ENCODE measurements at regions not wholly inside any gene's neighbourhood (a gene's known extent, or its start where the extent isn't known, plus 50 kb on each side); places are given as distances from the start of the nearest gene placed in this dataset.
"Not testable (repeated sequence)": the region's sequence is repeated elsewhere in the genome, so short reads cannot be mapped to it uniquely, and the experiment has no call there.

GRCh38 chr1:58058323-58058722 is 488.2 kb downstream of the OMA1 start:
- H3K36me3 ChIP-seq, result no peaks in the 10 kb centered on the region
- no peak overlapping the region for H3K4me3 ChIP-seq
- no peak for ATAC-seq (ENCODE audit: insufficient number of reproducible peaks, low FRiP score, low read depth)
- H3K9me3 ChIP-seq, result no peaks in the 10 kb centered on the region
- no peaks in the 10 kb centered on the region for H3K27me3 ChIP-seq (replicated peaks; ENCODE audit: insufficient read depth)
- no peak for TF ChIP-seq CTCF (IDR thresholded peaks at IDR 0.05)
- no peak for DNase-seq (ENCODE audit: low spot score)
- H3K4me1 ChIP-seq (ENCODE audit: control insufficient read depth in 1 of 2, low read depth in 2 of 2), result no peaks in the 10 kb centered on the region
- H3K27ac ChIP-seq, result no peak overlapping the region

DNA sequence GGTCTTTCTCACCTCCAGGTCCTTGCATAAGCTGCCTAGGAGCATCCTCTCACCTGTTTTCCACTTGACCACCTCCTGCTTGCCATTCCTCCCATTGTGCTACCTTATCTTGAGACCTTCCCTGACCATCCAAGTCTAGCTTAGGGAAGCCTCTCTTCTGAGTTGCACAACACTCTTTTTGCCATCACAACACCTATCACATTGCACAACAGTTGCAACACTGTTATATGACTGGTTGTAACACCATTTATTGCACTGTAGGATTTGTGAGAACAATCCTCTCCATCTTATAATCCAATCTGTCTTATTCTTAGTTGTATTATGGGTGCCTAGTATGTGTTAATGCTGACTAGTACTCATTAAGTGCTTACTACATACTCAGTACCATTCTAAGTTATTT is 488.7 kb downstream of the OMA1 start:
- TF ChIP-seq CTCF (IDR thresholded peaks at IDR 0.05), result no peak
- ATAC-seq (ENCODE audit: insufficient number of reproducible peaks, low FRiP score, low read depth) (no peak), DNase-seq (ENCODE audit: low spot score) (no peak)
- no peaks in the 10 kb centered on the region for H3K36me3 ChIP-seq
- no peak overlapping the region for H3K27ac ChIP-seq
- no peak overlapping the region for H3K4me3 ChIP-seq
- H3K4me1 ChIP-seq (ENCODE audit: control insufficient read depth in 1 of 2, low read depth in 2 of 2), result no peaks in the 10 kb centered on the region
- H3K9me3 ChIP-seq, result no peaks in the 10 kb centered on the region
- H3K27me3 ChIP-seq (replicated peaks; ENCODE audit: insufficient read depth), result no peaks in the 10 kb centered on the region

DNA sequence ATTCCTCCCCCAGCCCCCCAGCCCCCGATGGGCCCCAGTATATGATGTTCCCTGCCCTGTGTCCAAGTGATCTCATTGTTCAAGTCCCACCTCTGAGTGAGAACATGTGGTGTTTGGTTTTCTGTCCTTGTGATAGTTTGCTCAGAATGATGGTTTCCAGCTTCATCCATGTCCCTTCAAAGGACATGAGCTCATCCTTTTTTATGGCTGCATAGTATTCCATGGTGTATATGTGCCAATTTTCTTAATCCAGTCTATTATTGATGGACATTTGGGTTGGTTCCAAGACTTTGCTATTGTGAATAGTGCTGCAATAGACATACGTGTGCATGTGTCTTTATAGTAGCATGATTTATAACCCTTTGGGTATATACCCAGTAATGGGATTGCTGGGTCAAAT is 495.3 kb downstream of the OMA1 start:
- not testable (repeated sequence) for DNase-seq (ENCODE audit: low spot score); H3K9me3 ChIP-seq; ATAC-seq (ENCODE audit: insufficient number of reproducible peaks, low FRiP score, low read depth); H3K27ac ChIP-seq; H3K36me3 ChIP-seq; H3K4me1 ChIP-seq (ENCODE audit: control insufficient read depth in 1 of 2, low read depth in 2 of 2); H3K27me3 ChIP-seq (replicated peaks; ENCODE audit: insufficient read depth); H3K4me3 ChIP-seq

DNA sequence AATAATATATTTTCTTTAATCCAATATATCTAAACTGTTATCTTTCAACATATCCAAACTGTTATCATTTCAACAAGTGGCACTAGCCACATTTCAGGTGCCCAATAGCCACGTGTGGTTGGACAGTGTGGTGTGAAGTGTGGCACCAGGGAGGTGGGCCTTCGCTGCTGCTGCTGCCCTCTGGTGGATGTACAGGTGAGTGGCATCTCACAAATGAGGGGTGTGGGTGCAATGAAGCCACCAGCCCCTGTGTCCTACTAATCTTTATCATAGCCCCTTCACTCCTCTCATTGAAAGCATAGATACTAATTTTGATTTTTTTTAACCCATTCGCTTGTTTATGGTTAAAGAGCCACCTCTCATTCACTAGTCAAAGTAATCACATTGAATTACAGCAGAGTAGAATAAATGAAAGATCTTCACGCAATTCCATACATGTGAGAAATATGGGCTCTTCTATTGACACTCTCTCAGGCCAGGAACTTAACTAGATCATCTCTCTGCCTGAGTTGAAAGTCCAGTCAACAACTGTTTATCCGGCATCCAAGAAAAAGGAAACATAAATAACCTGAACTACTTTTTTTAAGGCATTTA is 499.2 kb downstream of the OMA1 start:
- no peaks in the 10 kb centered on the region for H3K4me1 ChIP-seq (ENCODE audit: control insufficient read depth in 1 of 2, low read depth in 2 of 2)

DNA sequence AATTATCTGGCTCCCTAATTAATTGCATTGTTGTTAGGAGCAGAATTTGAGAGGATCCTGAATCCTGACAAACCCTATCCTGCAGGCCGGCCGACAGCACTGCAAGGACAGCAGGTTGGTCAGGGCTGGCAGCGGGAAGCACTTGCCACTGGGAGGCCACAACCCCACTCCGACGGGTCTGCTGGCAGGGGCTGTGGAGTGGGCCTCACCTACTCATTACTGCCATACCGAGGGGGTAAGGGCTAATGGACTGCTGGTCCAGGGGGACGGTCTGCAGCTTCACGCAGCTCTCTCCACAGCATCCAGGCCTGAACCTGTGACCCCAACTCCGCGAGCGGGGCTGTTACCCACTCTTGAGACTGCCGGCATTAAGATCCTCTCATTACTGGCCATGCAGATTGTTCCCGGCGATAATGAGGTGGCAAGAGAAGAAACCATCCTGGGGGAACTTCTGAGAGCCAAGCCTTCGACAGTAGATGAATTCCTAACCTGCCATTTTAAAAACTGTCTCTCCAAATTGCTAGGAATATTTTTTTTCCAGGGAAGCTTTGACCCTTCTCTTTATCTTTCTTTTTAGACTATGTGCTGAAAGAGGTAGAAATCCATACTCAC is 501.3 kb downstream of the OMA1 start:
- Histone ChIP-seq H3K36me3 (no peaks in the 10 kb centered on the region), H3K9me3 (no peaks in the 10 kb centered on the region), H3K27me3 (replicated peaks; ENCODE audit: insufficient read depth) (no peaks in the 10 kb centered on the region), H3K4me1 (ENCODE audit: control insufficient read depth in 1 of 2, low read depth in 2 of 2) (no peaks in the 10 kb centered on the region), H3K4me3 (no peak overlapping the region), H3K27ac (no peak overlapping the region)
- TF ChIP-seq CTCF (IDR thresholded peaks at IDR 0.05), result no peak
- DNase-seq (ENCODE audit: low spot score) (no peak), ATAC-seq (ENCODE audit: insufficient number of reproducible peaks, low FRiP score, low read depth) (no peak)

More for the DNA sequence above, 499.2 kb downstream of the OMA1 start:
- DNase-seq (ENCODE audit: low spot score), result no peak
- Histone ChIP-seq H3K4me3 (no peak overlapping the region), H3K9me3 (no peaks in the 10 kb centered on the region), H3K27ac (no peak overlapping the region), H3K27me3 (replicated peaks; ENCODE audit: insufficient read depth) (no peaks in the 10 kb centered on the region), H3K36me3 (no peaks in the 10 kb centered on the region)
- TF ChIP-seq CTCF (IDR thresholded peaks at IDR 0.05), result peak; percentile 28
- no peak for ATAC-seq (ENCODE audit: insufficient number of reproducible peaks, low FRiP score, low read depth)

DNA sequence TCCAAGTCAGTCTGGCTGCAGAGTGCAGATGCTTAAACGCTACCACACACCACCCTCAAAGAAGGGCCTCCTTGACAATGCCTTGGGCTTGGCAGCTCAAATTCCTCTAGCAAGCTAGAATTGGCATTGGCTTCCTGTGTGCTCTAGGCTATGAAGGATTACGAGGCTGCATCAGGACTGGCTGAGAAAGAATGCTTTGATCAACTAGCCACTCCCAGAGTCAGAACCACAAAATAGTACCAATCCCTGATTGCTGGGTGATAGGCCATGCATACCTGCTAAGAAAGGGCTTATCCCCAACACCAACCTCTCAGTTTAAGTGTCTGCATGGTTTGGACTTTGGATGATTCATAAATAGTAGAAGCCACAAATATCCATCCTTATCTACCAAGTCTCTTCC is 504.9 kb downstream of the OMA1 start:
- no peaks in the 10 kb centered on the region for H3K27me3 ChIP-seq (replicated peaks; ENCODE audit: insufficient read depth)

More for the DNA sequence above, 504.9 kb downstream of the OMA1 start:
- Histone ChIP-seq H3K4me3 (no peak overlapping the region), H3K4me1 (ENCODE audit: control insufficient read depth in 1 of 2, low read depth in 2 of 2) (no peaks in the 10 kb centered on the region), H3K36me3 (no peaks in the 10 kb centered on the region), H3K27ac (no peak overlapping the region), H3K9me3 (no peaks in the 10 kb centered on the region)
- TF ChIP-seq CTCF (IDR thresholded peaks at IDR 0.05), result no peak
- DNase-seq (ENCODE audit: low spot score), result no peak
- no peak for ATAC-seq (ENCODE audit: insufficient number of reproducible peaks, low FRiP score, low read depth)

All from thoracic aorta (tissue), 2 donors.